A673 (cell line): ENCODE measurements at regions not wholly inside any gene's neighbourhood (a gene's known extent, or its start where the extent isn't known, plus 50 kb on each side); places are given as distances from the start of the nearest gene placed in this dataset.

Experiments
- BruUV-seq: library from RNA; stranded (reverse); fragments of 400-500 nt; replicated peaks from 2 replicates; lab custom pipeline; 2021; lab: Mats Ljungman, UMichigan
- CTCF ChIA-PET: fragments of 300-600 bp; sonication (Branson Sonifier 250); formaldehyde crosslinking; loops from one replicate; lab custom pipeline; 2022; ENCODE audit warnings: antibody characterized with exemption; lab: Charles Lee
- POLR2A ChIA-PET: fragments of 300-600 bp; sonication (Branson Sonifier 250); formaldehyde crosslinking; loops from one replicate; lab custom pipeline; 2022; ENCODE audit warnings: antibody characterized with exemption; ENCODE audit not compliant: low non-redundant PET; lab: Charles Lee
- DNase-seq: peaks from one replicate; pipeline ENCODE4 v3.0.0-alpha.2; 2015; ENCODE audit warnings: low spot score
- H3K27ac ChIP-seq: fragments of 200-600 bp; sonication (generic); 2 replicates; pipeline ENCODE4 v1.5.1; 2016; ENCODE audit warnings: mixed run types, low read depth, mild to moderate bottlenecking, mixed read lengths, antibody characterized with exemption, low read length; ENCODE audit not compliant: poor library complexity, severe bottlenecking
- H3K27me3 ChIP-seq: fragments of 200-600 bp; sonication (generic); replicated peaks from 2 replicates; pipeline ENCODE4 v1.6.1; 2017; ENCODE audit warnings: mixed run types, low read depth, mild to moderate bottlenecking, mixed read lengths, antibody characterized with exemption, low read length; ENCODE audit not compliant: insufficient read depth, poor library complexity
- H3K36me3 ChIP-seq: fragments of 200-600 bp; sonication (generic); 2 replicates; pipeline ENCODE4 v1.6.1; 2016; ENCODE audit warnings: mixed run types, mild to moderate bottlenecking, mixed read lengths, antibody characterized with exemption, low read length; ENCODE audit not compliant: insufficient read depth, poor library complexity, severe bottlenecking
- H3K4me1 ChIP-seq: fragments of 200-600 bp; sonication (generic); 2 replicates; pipeline ENCODE4 v1.6.1; 2017; ENCODE audit warnings: mixed run types, mild to moderate bottlenecking, mixed read lengths, antibody characterized with exemption, low read length; ENCODE audit not compliant: insufficient read depth, poor library complexity, severe bottlenecking
- H3K4me3 ChIP-seq: fragments of 200-600 bp; sonication (generic); 2 replicates; pipeline ENCODE4 v1.5.1; 2016; ENCODE audit warnings: low read depth, mixed run types, mild to moderate bottlenecking, mixed read lengths, low read length; ENCODE audit not compliant: poor library complexity, severe bottlenecking
- H3K9me3 ChIP-seq: fragments of 200-600 bp; sonication (generic); 2 replicates; pipeline ENCODE4 v1.6.1; 2016; ENCODE audit warnings: mixed run types, low read depth, mild to moderate bottlenecking, mixed read lengths, antibody characterized with exemption, low read length; ENCODE audit not compliant: poor library complexity, severe bottlenecking
- EZH2 ChIP-seq: fragments of 200-600 bp; sonication (generic); IDR thresholded peaks from 2 replicates; pipeline ENCODE4 v1.6.1; 2017; ENCODE audit warnings: borderline replicate concordance, low read depth, mild to moderate bottlenecking, mixed read lengths, antibody characterized with exemption, low read length; ENCODE audit not compliant: poor library complexity, severe bottlenecking
- intact Hi-C: fragments of 100-400 bp; cut with micrococcal nuclease; formaldehyde crosslinking; loops from one replicate; pipeline ENCODE4 v1.10.0; 2022; ENCODE audit not compliant: unreplicated experiment
- TF ChIP-seq, protein P1 (sequence below): fragments of 300-800, 200-600 bp; sonication (generic); conservative IDR thresholded peaks from 2 replicates; pipeline ENCODE4 v1.5.1; 2017; ENCODE audit warnings: low read depth, mild to moderate bottlenecking, antibody characterized with exemption, low read length, moderate library complexity, mixed read lengths

GRCh38 chr10:129330211-129330610 lies 136.8 kb upstream of the MGMT start:
- CTCF ChIA-PET = no interaction called here

DNA sequence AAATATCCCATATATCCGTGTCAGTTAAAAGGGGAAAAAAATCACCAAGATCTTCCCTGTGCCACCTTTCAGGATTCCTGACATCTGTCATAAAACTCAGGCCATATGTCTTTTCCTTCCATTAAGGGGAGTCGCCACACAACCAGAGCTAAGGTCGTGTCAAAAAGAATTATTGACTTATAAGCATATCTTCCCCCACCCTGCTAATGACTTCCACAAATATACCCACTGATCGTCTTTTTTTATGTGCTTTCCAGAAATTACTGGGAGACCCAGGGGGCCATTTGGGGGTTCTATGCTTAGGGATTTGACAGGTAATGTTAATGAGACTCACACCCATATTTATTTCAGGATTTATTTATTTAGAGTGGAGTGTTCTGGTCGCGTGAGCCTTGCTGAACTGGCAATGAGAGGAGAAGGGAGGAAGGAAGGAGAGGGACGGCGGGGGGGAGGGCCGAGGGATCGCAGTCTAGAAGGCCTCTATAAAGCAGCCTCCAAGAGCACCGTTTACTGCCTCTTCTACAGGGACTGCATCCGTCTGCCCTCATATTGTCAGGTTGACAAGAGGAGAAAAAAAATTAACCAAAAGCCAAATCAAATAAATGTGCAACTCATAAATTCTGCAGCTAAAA lies 135.7 kb upstream of the MGMT start:
- TF ChIP-seq, protein P1, sequence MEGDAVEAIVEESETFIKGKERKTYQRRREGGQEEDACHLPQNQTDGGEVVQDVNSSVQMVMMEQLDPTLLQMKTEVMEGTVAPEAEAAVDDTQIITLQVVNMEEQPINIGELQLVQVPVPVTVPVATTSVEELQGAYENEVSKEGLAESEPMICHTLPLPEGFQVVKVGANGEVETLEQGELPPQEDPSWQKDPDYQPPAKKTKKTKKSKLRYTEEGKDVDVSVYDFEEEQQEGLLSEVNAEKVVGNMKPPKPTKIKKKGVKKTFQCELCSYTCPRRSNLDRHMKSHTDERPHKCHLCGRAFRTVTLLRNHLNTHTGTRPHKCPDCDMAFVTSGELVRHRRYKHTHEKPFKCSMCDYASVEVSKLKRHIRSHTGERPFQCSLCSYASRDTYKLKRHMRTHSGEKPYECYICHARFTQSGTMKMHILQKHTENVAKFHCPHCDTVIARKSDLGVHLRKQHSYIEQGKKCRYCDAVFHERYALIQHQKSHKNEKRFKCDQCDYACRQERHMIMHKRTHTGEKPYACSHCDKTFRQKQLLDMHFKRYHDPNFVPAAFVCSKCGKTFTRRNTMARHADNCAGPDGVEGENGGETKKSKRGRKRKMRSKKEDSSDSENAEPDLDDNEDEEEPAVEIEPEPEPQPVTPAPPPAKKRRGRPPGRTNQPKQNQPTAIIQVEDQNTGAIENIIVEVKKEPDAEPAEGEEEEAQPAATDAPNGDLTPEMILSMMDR = no peak
- no peak for TF ChIP-seq EZH2
- Histone ChIP-seq H3K27ac (peak overlapping the region; percentile 58), H3K4me1 (peaks cover 76% of the 10 kb centered on the region), H3K4me3 (no peak overlapping the region), H3K36me3 (no peaks in the 10 kb centered on the region), H3K27me3 (no peaks in the 10 kb centered on the region), H3K9me3 (no peaks in the 10 kb centered on the region)
- BruUV-seq = no TSS peak
- POLR2A ChIA-PET = no interaction called here
- intact Hi-C loops = loop anchor here (5.0 kb wide), 1 partner anchor 789 kb away; no protein-coding TSS in a partner anchor
- no peak for DNase-seq
- CTCF ChIA-PET = interaction anchor here (1.1 to 1.6 kb wide), 5 partner anchors 11 to 300 kb away, joined by 3 to 8 read pairs (median 4); no protein-coding TSS in a partner anchor

More at GRCh38 chr10:129330211-129330610, 136.8 kb upstream of the MGMT start:
- Histone ChIP-seq H3K4me3 (no peak overlapping the region), H3K27ac (peak overlapping the region; percentile 79), H3K4me1 (peaks cover 78% of the 10 kb centered on the region), H3K9me3 (no peaks in the 10 kb centered on the region), H3K36me3 (no peaks in the 10 kb centered on the region), H3K27me3 (no peaks in the 10 kb centered on the region)
- DNase-seq = no peak
- TF ChIP-seq, protein P1 = no peak
- no peak for TF ChIP-seq EZH2
- intact Hi-C loops = loop anchor here (5.0 kb wide), 1 partner anchor 788 kb away; no protein-coding TSS in a partner anchor
- BruUV-seq = no TSS peak
- POLR2A ChIA-PET = no interaction called here

DNA sequence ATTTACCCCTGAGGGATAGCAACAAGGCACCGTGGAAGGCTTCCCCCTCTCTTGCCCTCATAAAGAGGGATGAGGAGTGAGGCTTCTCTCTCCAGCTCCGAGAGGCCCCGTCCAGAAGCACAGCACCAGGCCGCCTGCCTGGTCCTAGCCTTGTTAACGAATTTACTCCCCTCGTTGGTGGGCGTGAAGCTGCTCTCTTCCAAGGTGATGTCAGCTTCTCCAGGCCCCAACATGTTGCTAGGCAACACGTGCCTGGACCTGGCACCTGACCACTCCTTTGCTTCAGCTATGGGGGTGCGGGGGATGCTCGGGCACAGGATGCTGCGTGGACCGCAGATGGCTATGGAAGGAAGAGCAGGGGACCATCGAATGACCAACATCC lies 135.2 kb upstream of the MGMT start:
- no peak for TF ChIP-seq EZH2
- TF ChIP-seq, protein P1 = no peak
- peaks cover 71% of the 10 kb centered on the region for H3K4me1 ChIP-seq
- intact Hi-C loops = loop anchor here (1.0 to 5.0 kb wide), 3 partner anchors 38 to 790 kb away; no protein-coding TSS in a partner anchor
- CTCF ChIA-PET = interaction anchor here (1.1 to 1.6 kb wide), 6 partner anchors 10 to 301 kb away, joined by 3 to 8 read pairs (median 4); no protein-coding TSS in a partner anchor
- no peak for DNase-seq
- peak overlapping the region; percentile 58 for H3K27ac ChIP-seq
- no TSS peak for BruUV-seq
- POLR2A ChIA-PET = no interaction called here
- no peaks in the 10 kb centered on the region for H3K36me3 ChIP-seq
- H3K4me3 ChIP-seq = no peak overlapping the region
- no peaks in the 10 kb centered on the region for H3K27me3 ChIP-seq
- no peaks in the 10 kb centered on the region for H3K9me3 ChIP-seq
